AG08396 (cell line): ENCODE measurements at regions not wholly inside any gene's neighbourhood (a gene's known extent, or its start where the extent isn't known, plus 50 kb on each side); places are given as distances from the start of the nearest gene placed in this dataset.

Experiments used
- DNase-seq: peaks from one replicate; pipeline ENCODE4 v3.0.0; 2012; ENCODE audit warnings: low spot score, mixed read lengths

GRCh38 chr6:126529637-126530362 is 189.9 kb downstream of the CENPW start:
- no peak for DNase-seq

- no peak for DNase-seq
Measured at GRCh38 chr6:126530775-126531174, 190.9 kb downstream of the CENPW start.

GRCh38 chr6:126531286-126531685 is 191.4 kb downstream of the CENPW start:
- DNase-seq: no peak

GRCh38 chr6:126531840-126532239 is 191.9 kb downstream of the CENPW start:
- DNase-seq: no peak

GRCh38 chr6:126534401-126534800 is 194.5 kb downstream of the CENPW start:
- no peak for DNase-seq

- no peak for DNase-seq
Measured at GRCh38 chr6:126535138-126535537, 195.2 kb downstream of the CENPW start.

- no peak for DNase-seq
Measured at GRCh38 chr6:126535595-126535994, 195.7 kb downstream of the CENPW start.

GRCh38 chr6:126537061-126537816 is 197.3 kb downstream of the CENPW start:
- no peak for DNase-seq

- DNase-seq: peak; percentile 18
Measured at GRCh38 chr6:126539022-126539421, 199.1 kb downstream of the CENPW start.

GRCh38 chr6:126540161-126540560 is 200.2 kb downstream of the CENPW start:
- DNase-seq: no peak

- DNase-seq: no peak
Measured at GRCh38 chr6:126541806-126542491, 202.0 kb downstream of the CENPW start.

GRCh38 chr6:126546541-126547120 is 206.7 kb downstream of the CENPW start:
- DNase-seq: no peak

- no peak for DNase-seq
Measured at GRCh38 chr6:126548300-126548699, 208.4 kb downstream of the CENPW start.

GRCh38 chr6:126550323-126550722 is 210.4 kb downstream of the CENPW start:
- DNase-seq: no peak

- DNase-seq: no peak
Measured at GRCh38 chr6:126551832-126552231, 211.9 kb downstream of the CENPW start.

- no peak for DNase-seq
Measured at GRCh38 chr6:126553854-126554253, 213.9 kb downstream of the CENPW start.

GRCh38 chr6:126570507-126570906 is 230.6 kb downstream of the CENPW start:
- no peak for DNase-seq

- DNase-seq: no peak
Measured at GRCh38 chr6:126574301-126574700, 234.4 kb downstream of the CENPW start.

GRCh38 chr6:126581316-126581715 is 241.4 kb downstream of the CENPW start:
- no peak for DNase-seq

- no peak for DNase-seq
Measured at GRCh38 chr6:126600258-126600916, 260.5 kb downstream of the CENPW start.

GRCh38 chr6:126603410-126603809 is 263.5 kb downstream of the CENPW start:
- no peak for DNase-seq

GRCh38 chr6:126605089-126605488 is 265.2 kb downstream of the CENPW start:
- DNase-seq: no peak
